HFF-Myc (cell line): ENCODE measurements at regions not wholly inside any gene's neighbourhood (a gene's known extent, or its start where the extent isn't known, plus 50 kb on each side); places are given as distances from the start of the nearest gene placed in this dataset.

Experiments used
- DNase-seq: peaks from one replicate; pipeline ENCODE4 v3.0.0-alpha.2; 2011; ENCODE audit warnings: low read depth; ENCODE audit errors: extremely low read depth
- H3K4me3 ChIP-seq: replicated peaks from 2 replicates; pipeline ENCODE4 v1.5.1; 2011; ENCODE audit warnings: low read depth, mild to moderate bottlenecking, control low read depth, low read length
- TF ChIP-seq, protein P1 (sequence below): IDR thresholded peaks from 2 replicates; pipeline ENCODE4 v1.5.1; 2012; ENCODE audit warnings: mild to moderate bottlenecking, low read depth, low read length, control low read depth; ENCODE audit errors: missing control alignments

- DNase-seq, result no peak
- TF ChIP-seq, protein P1, sequence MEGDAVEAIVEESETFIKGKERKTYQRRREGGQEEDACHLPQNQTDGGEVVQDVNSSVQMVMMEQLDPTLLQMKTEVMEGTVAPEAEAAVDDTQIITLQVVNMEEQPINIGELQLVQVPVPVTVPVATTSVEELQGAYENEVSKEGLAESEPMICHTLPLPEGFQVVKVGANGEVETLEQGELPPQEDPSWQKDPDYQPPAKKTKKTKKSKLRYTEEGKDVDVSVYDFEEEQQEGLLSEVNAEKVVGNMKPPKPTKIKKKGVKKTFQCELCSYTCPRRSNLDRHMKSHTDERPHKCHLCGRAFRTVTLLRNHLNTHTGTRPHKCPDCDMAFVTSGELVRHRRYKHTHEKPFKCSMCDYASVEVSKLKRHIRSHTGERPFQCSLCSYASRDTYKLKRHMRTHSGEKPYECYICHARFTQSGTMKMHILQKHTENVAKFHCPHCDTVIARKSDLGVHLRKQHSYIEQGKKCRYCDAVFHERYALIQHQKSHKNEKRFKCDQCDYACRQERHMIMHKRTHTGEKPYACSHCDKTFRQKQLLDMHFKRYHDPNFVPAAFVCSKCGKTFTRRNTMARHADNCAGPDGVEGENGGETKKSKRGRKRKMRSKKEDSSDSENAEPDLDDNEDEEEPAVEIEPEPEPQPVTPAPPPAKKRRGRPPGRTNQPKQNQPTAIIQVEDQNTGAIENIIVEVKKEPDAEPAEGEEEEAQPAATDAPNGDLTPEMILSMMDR, result no peak
Observed at GRCh38 chr2:13725945-13726344, 906.6 kb upstream of the LRATD1 start.

GRCh38 chr2:13745330-13745729 is 887.2 kb upstream of the LRATD1 start:
- TF ChIP-seq, protein P1, result no peak
- H3K4me3 ChIP-seq, result no peak overlapping the region
- no peak for DNase-seq

More at GRCh38 chr2:13725945-13726344, 906.6 kb upstream of the LRATD1 start:
- H3K4me3 ChIP-seq, result no peak overlapping the region

DNA sequence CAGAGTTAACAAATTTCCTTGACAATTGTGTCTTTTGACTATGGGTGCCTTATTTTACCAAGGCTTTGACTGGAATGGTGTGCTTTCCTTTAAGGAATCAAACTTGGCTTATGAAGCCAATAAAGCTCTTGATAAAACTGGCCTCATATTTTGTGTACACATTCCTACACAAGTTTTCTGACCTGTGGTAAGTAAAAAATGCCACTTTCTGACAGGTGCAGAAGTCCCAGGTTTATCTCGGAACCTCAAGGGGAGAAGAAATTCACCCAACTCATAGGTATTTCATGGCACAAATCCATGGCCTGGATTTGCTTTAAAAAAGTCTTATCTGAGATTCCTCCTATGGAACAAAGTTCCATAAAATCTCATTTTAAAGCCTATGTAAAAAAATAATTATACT is 880.6 kb upstream of the LRATD1 start:
- DNase-seq, result no peak
- TF ChIP-seq, protein P1, result no peak
- no peak overlapping the region for H3K4me3 ChIP-seq

- no peak overlapping the region for H3K4me3 ChIP-seq
- TF ChIP-seq, protein P1, result no peak
- DNase-seq, result no peak
Observed at GRCh38 chr2:13758412-13758811, 874.1 kb upstream of the LRATD1 start.

GRCh38 chr2:13768274-13768673 is 864.2 kb upstream of the LRATD1 start:
- TF ChIP-seq, protein P1, result no peak
- DNase-seq, result no peak
- H3K4me3 ChIP-seq, result no peak overlapping the region

DNA sequence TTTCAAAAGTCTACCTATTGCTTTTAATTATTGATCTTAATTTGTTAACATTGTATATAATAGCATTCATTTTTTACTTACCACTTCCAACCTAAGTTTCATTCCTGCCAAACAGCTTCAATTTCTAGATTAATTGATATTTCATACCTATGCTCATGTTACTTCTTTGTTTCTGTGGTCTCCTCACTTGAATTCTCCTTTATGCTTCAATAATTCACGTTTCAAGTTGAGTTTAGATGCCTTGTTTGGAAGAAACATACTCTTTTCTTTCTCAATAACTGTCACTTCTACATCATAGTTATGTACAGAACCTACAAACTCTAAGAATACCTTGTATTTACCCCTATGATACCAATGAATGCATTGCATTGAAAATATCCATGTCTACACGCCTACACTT is 862.2 kb upstream of the LRATD1 start:
- TF ChIP-seq, protein P1, result no peak
- DNase-seq, result no peak
- H3K4me3 ChIP-seq, result no peak overlapping the region

DNA sequence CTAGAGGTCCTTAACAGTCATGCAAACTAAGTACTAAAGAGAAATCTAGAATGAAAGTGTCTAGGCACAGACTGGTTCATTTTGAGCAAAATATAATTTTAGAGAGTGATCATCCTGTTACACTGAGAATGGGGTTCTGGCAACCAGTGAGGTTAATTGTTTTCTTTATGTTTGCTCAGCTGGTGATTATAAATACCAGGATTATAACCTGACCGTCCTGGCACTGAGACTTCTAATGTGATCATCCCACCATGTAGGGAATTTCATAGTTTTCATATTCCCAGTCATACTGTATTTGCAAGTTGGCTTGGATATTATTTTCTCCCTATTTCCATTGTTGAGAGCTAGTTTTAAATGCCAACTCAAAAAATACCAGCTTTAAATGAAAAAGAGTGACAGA is 852.5 kb upstream of the LRATD1 start:
- DNase-seq, result no peak
- TF ChIP-seq, protein P1, result no peak
- no peak overlapping the region for H3K4me3 ChIP-seq
